Caco-2 (cell line): ENCODE measurements at regions not wholly inside any gene's neighbourhood (a gene's known extent, or its start where the extent isn't known, plus 50 kb on each side); places are given as distances from the start of the nearest gene placed in this dataset.

Source experiments
- BruUV-seq: library from RNA; stranded (reverse); fragments of 400-500 nt; replicated peaks from 2 replicates; lab custom pipeline; 2021; lab: Mats Ljungman, UMichigan
- CTCF ChIA-PET: fragments of 300-600 bp; sonication (Branson Sonifier 250); formaldehyde crosslinking; loops from one replicate; lab custom pipeline; 2022; ENCODE audit warnings: antibody characterized with exemption; lab: Charles Lee
- POLR2A ChIA-PET: fragments of 300-600 bp; sonication (Branson Sonifier 250); formaldehyde crosslinking; loops from one replicate; lab custom pipeline; 2022; ENCODE audit warnings: antibody characterized with exemption; lab: Charles Lee
- DNase-seq, 2 experiments: peaks; one replicate each; pipeline versions ENCODE4 v3.0.0 to v3.0.0-alpha.2; 2020 to 2022
- H3K27me3 ChIP-seq: replicated peaks from 2 replicates; pipeline ENCODE4 v1.6.0; 2011; ENCODE audit warnings: low read length; ENCODE audit not compliant: control insufficient read depth, insufficient read depth
- H3K36me3 ChIP-seq: 2 replicates; pipeline ENCODE4 v1.5.1; 2011; ENCODE audit warnings: low read length; ENCODE audit not compliant: control insufficient read depth, insufficient read depth
- H3K4me1 ChIP-seq: fragments of 250-450 bp; sonication (Bioruptor Pico); 2 replicates; pipeline ENCODE4 v1.5.1; 2020; ENCODE audit warnings: mild to moderate bottlenecking
- H3K4me3 ChIP-seq: 2 replicates; pipeline ENCODE4 v1.5.1; 2011; ENCODE audit warnings: low read depth, mild to moderate bottlenecking, control low read depth, low read length
- H3K9me3 ChIP-seq: fragments of 250-450 bp; sonication (Bioruptor Pico); 2 replicates; pipeline ENCODE4 v1.5.1; 2020; ENCODE audit warnings: mild to moderate bottlenecking, moderate library complexity
- H3K27ac Mint-ChIP-seq: one replicate; pipeline ENCODE4 v1.8.0; 2022; ENCODE audit warnings: mixed read lengths; ENCODE audit not compliant: unreplicated experiment
- H3K27me3 Mint-ChIP-seq: one replicate; pipeline ENCODE4 v1.8.0; 2022; ENCODE audit warnings: mixed read lengths; ENCODE audit not compliant: insufficient read depth, unreplicated experiment
- H3K36me3 Mint-ChIP-seq: one replicate; pipeline ENCODE4 v1.8.0; 2022; ENCODE audit warnings: mild to moderate bottlenecking, mixed read lengths; ENCODE audit not compliant: insufficient read depth, unreplicated experiment
- H3K4me1 Mint-ChIP-seq: one replicate; pipeline ENCODE4 v1.8.0; 2022; ENCODE audit warnings: low read depth, mixed read lengths; ENCODE audit not compliant: unreplicated experiment
- H3K4me3 Mint-ChIP-seq: one replicate; pipeline ENCODE4 v1.8.0; 2022; ENCODE audit warnings: mild to moderate bottlenecking, moderate library complexity, mixed read lengths; ENCODE audit not compliant: unreplicated experiment
- H3K9me3 Mint-ChIP-seq: one replicate; pipeline ENCODE4 v1.8.0; 2022; ENCODE audit warnings: mixed read lengths; ENCODE audit not compliant: unreplicated experiment
- CTCF ChIP-seq, 2 experiments: fragments of 200-600 bp in 1 of 2; IDR thresholded peaks; 1 replicate in 1 of 2; 2 replicates in 1 of 2; pipeline versions ENCODE4 v1.5.1 to v1.8.0; 2011 to 2022; ENCODE audit warnings: antibody characterized with exemption in 1 of 2, control low read depth in 1 of 2, inconsistent platforms in 1 of 2, low read depth in 1 of 2, low read length in 1 of 2, mild to moderate bottlenecking in 1 of 2, moderate library complexity in 1 of 2; ENCODE audit not compliant: insufficient read depth in 1 of 2, severe bottlenecking in 1 of 2, unreplicated experiment in 1 of 2
- intact Hi-C: fragments of 100-400 bp; cut with micrococcal nuclease; formaldehyde crosslinking; loops from one replicate; pipeline ENCODE4 v1.10.0; 2022; ENCODE audit not compliant: unreplicated experiment

- Histone ChIP-seq H3K4me1 (no peaks in the 10 kb centered on the region), H3K9me3 (no peaks in the 10 kb centered on the region), H3K36me3 (no peaks in the 10 kb centered on the region), H3K4me3 (no peak overlapping the region), H3K27me3 (no peaks in the 10 kb centered on the region)
- H3K9me3 Mint-ChIP-seq: no peaks in the 10 kb centered on the region
- H3K36me3 Mint-ChIP-seq: no peaks in the 10 kb centered on the region
- H3K27me3 Mint-ChIP-seq: no peaks in the 10 kb centered on the region
- ChIA-PET POLR2A (no interaction called here), CTCF (no interaction called here)
- no peak for TF ChIP-seq CTCF (IDR thresholded peaks at IDR 0.05; ENCODE audit: insufficient read depth in 1 of 2, low read depth in 1 of 2, low read length in 1 of 2, severe bottlenecking in 1 of 2, unreplicated experiment in 1 of 2)
- intact Hi-C loops: no loop called here
- no TSS peak for BruUV-seq
- H3K27ac Mint-ChIP-seq: no peak overlapping the region
- H3K4me3 Mint-ChIP-seq: no peak overlapping the region
- no peak for DNase-seq
- H3K4me1 Mint-ChIP-seq: no peaks in the 10 kb centered on the region
These were observed 473.6 kb downstream of the DMAC1 start for GRCh38 chr9:7325995-7326394.

- no TSS peak for BruUV-seq
- Mint-ChIP-seq H3K27me3 (no peaks in the 10 kb centered on the region), H3K27ac (no peak overlapping the region), H3K4me3 (no peak overlapping the region), H3K36me3 (no peaks in the 10 kb centered on the region), H3K9me3 (no peaks in the 10 kb centered on the region), H3K4me1 (no peaks in the 10 kb centered on the region)
- no peaks in the 10 kb centered on the region for H3K4me1 ChIP-seq
- H3K9me3 ChIP-seq: no peaks in the 10 kb centered on the region
- no peak overlapping the region for H3K4me3 ChIP-seq
- no peak for DNase-seq
- H3K27me3 ChIP-seq: no peaks in the 10 kb centered on the region
- ChIA-PET POLR2A (no interaction called here), CTCF (no interaction called here)
- intact Hi-C loops: no loop called here
- TF ChIP-seq CTCF (IDR thresholded peaks at IDR 0.05; ENCODE audit: insufficient read depth in 1 of 2, low read depth in 1 of 2, low read length in 1 of 2, severe bottlenecking in 1 of 2, unreplicated experiment in 1 of 2): no peak
- no peaks in the 10 kb centered on the region for H3K36me3 ChIP-seq
These were observed 475.4 kb downstream of the DMAC1 start for GRCh38 chr9:7324152-7324598.

- no peak for TF ChIP-seq CTCF (IDR thresholded peaks at IDR 0.05; ENCODE audit: insufficient read depth in 1 of 2, low read depth in 1 of 2, low read length in 1 of 2, severe bottlenecking in 1 of 2, unreplicated experiment in 1 of 2)
- H3K9me3 Mint-ChIP-seq: no peaks in the 10 kb centered on the region
- Histone ChIP-seq H3K4me3 (no peak overlapping the region), H3K36me3 (no peaks in the 10 kb centered on the region), H3K27me3 (no peaks in the 10 kb centered on the region), H3K9me3 (no peaks in the 10 kb centered on the region), H3K4me1 (no peaks in the 10 kb centered on the region)
- DNase-seq: no peak
- no peaks in the 10 kb centered on the region for H3K36me3 Mint-ChIP-seq
- H3K4me1 Mint-ChIP-seq: no peaks in the 10 kb centered on the region
- CTCF ChIA-PET: no interaction called here
- H3K27ac Mint-ChIP-seq: no peak overlapping the region
- H3K27me3 Mint-ChIP-seq: peaks cover 4% of the 10 kb centered on the region
- no peak overlapping the region for H3K4me3 Mint-ChIP-seq
- no TSS peak for BruUV-seq
- POLR2A ChIA-PET: no interaction called here
- intact Hi-C loops: no loop called here
These were observed 478.7 kb downstream of the DMAC1 start for GRCh38 chr9:7320841-7321240.
